Loucy (cell line): ENCODE measurements at regions not wholly inside any gene's neighbourhood (a gene's known extent, or its start where the extent isn't known, plus 50 kb on each side); places are given as distances from the start of the nearest gene placed in this dataset.

Experiments used
- CTCF ChIP-seq: fragments of 200-600 bp; sonication (generic); conservative IDR thresholded peaks from 2 replicates; pipeline ENCODE4 v1.5.1; 2014; ENCODE audit warnings: mild to moderate bottlenecking, antibody characterized with exemption, low read length
- EZH2phosphoT487 ChIP-seq: fragments of 200-600 bp; IDR thresholded peaks from 2 replicates; pipeline ENCODE4 v1.6.1; 2018; ENCODE audit warnings: antibody characterized with exemption, mild to moderate bottlenecking, moderate library complexity, borderline replicate concordance

- TF ChIP-seq CTCF (no peak), EZH2phosphoT487 (no peak)
Measured at GRCh38 chr15:38085931-38086568, 151.6 kb downstream of the TMCO5A start.
